IMR-90 (cell line): ENCODE measurements at regions not wholly inside any gene's neighbourhood (a gene's known extent, or its start where the extent isn't known, plus 50 kb on each side); places are given as distances from the start of the nearest gene placed in this dataset.

ENCODE experiments used
- ATAC-seq: fragments of 200-7000 bp; cut with Tn5 transposase; 2 replicates; pipeline ENCODE4 v1.9.1; 2020; ENCODE audit warnings: low read depth, mild to moderate bottlenecking, moderate library complexity
- BruUV-seq: library from RNA; stranded (reverse); fragments of 400-500 nt; replicated peaks from 2 replicates; lab custom pipeline; 2021; lab: Mats Ljungman, UMichigan
- CTCF ChIA-PET: fragments of 300-600 bp; formaldehyde crosslinking; extraction: SDS; loops from one replicate; lab custom pipeline; 2021; ENCODE audit warnings: antibody characterized with exemption; lab: Yijun Ruan, JAX
- POLR2A ChIA-PET: fragments of 300-600 bp; sonication (Branson Sonifier 250); formaldehyde crosslinking; loops from one replicate; lab custom pipeline; 2022; ENCODE audit warnings: antibody characterized with exemption; ENCODE audit not compliant: unreplicated experiment; lab: Charles Lee
- DNase-seq: peaks from one replicate; pipeline ENCODE4 v3.0.0; 2013
- H2AFZ ChIP-seq: replicated peaks from 2 replicates; pipeline ENCODE3; 2013; ENCODE audit warnings: low read length, mild to moderate bottlenecking; ENCODE audit not compliant: poor library complexity
- H2AK5ac ChIP-seq: 2 replicates; pipeline ENCODE4 v1.6.1; 2013; ENCODE audit warnings: low read depth, low read length, inconsistent platforms
- H2AK9ac ChIP-seq: replicated peaks from 2 replicates; pipeline ENCODE3; 2013; ENCODE audit warnings: mild to moderate bottlenecking, low read depth, low read length, moderate library complexity; ENCODE audit not compliant: poor library complexity
- H2BK120ac ChIP-seq: 2 replicates; pipeline ENCODE4 v1.6.1; 2013; ENCODE audit warnings: low read depth, low read length, inconsistent platforms
- H2BK15ac ChIP-seq: 3 replicates; pipeline ENCODE4 v1.6.1; 2013; ENCODE audit warnings: low read depth, low read length, inconsistent platforms
- H2BK20ac ChIP-seq: 2 replicates; pipeline ENCODE4 v1.6.1; 2013; ENCODE audit warnings: low read depth, mild to moderate bottlenecking, inconsistent platforms, low read length, moderate library complexity
- H2BK5ac ChIP-seq: 2 replicates; pipeline ENCODE4 v1.6.1; 2013; ENCODE audit warnings: mild to moderate bottlenecking, low read depth, low read length, inconsistent platforms; ENCODE audit not compliant: poor library complexity, severe bottlenecking
- H3K14ac ChIP-seq: replicated peaks from 2 replicates; pipeline ENCODE4 v1.6.1; 2013; ENCODE audit warnings: low read depth, low read length, inconsistent platforms
- H3K18ac ChIP-seq: 2 replicates; pipeline ENCODE4 v1.6.1; 2013; ENCODE audit warnings: low read depth, low read length, control low read depth
- H3K23ac ChIP-seq: 2 replicates; pipeline ENCODE4 v1.6.1; 2013; ENCODE audit warnings: low read depth, low read length, inconsistent platforms
- H3K27ac ChIP-seq: 2 replicates; pipeline ENCODE4 v1.5.1; 2013; ENCODE audit warnings: mild to moderate bottlenecking, control low read depth, low read length; ENCODE audit not compliant: insufficient read depth
- H3K27me3 ChIP-seq: 2 replicates; pipeline ENCODE4 v1.6.1; 2013; ENCODE audit warnings: low read length; ENCODE audit not compliant: control insufficient read depth, insufficient read depth
- H3K36me3 ChIP-seq: 2 replicates; pipeline ENCODE4 v1.6.1; 2013; ENCODE audit warnings: low read length, mixed read lengths; ENCODE audit not compliant: control insufficient read depth, insufficient read depth
- H3K4ac ChIP-seq: 2 replicates; pipeline ENCODE4 v1.6.1; 2013; ENCODE audit warnings: low read depth, low read length, inconsistent platforms
- H3K4me1 ChIP-seq: 2 replicates; pipeline ENCODE4 v1.6.1; 2013; ENCODE audit warnings: low read length, mixed read lengths; ENCODE audit not compliant: control insufficient read depth, insufficient read depth
- H3K4me2 ChIP-seq: 2 replicates; pipeline ENCODE4 v1.6.1; 2013; ENCODE audit warnings: low read depth, mild to moderate bottlenecking, control low read depth, low read length, moderate library complexity
- H3K4me3 ChIP-seq: 2 replicates; pipeline ENCODE4 v1.5.1; 2013; ENCODE audit warnings: low read depth, mild to moderate bottlenecking, control low read depth, low read length, moderate library complexity; ENCODE audit not compliant: insufficient read depth
- H3K56ac ChIP-seq: 2 replicates; pipeline ENCODE4 v1.6.1; 2013; ENCODE audit warnings: low read length, inconsistent platforms; ENCODE audit not compliant: insufficient read depth; ENCODE audit errors: extremely low read depth
- H3K79me1 ChIP-seq, 2 experiments: 2 replicates each; pipeline ENCODE4 v1.6.1; 2013; ENCODE audit warnings: low read length in 2 of 2, inconsistent platforms in 1 of 2, low read depth in 1 of 2
- H3K9ac ChIP-seq: 2 replicates; pipeline ENCODE4 v1.6.1; 2013; ENCODE audit warnings: low read depth, low read length, control low read depth
- H3K9me1 ChIP-seq: 2 replicates; pipeline ENCODE4 v1.6.1; 2013; ENCODE audit warnings: low read length, inconsistent platforms; ENCODE audit not compliant: insufficient read depth
- H3K9me3 ChIP-seq: 2 replicates; pipeline ENCODE4 v1.6.1; 2013; ENCODE audit warnings: low read length; ENCODE audit not compliant: control insufficient read depth, insufficient read depth
- H4K20me1 ChIP-seq: 2 replicates; pipeline ENCODE4 v1.6.1; 2013; ENCODE audit warnings: low read length, inconsistent platforms; ENCODE audit not compliant: insufficient read depth
- H4K5ac ChIP-seq: 2 replicates; pipeline ENCODE4 v1.6.1; 2013; ENCODE audit warnings: mild to moderate bottlenecking, low read depth, low read length, control low read depth
- H4K8ac ChIP-seq, 2 experiments: 2 replicates each; pipeline ENCODE4 v1.6.1; 2013; ENCODE audit warnings: low read depth in 2 of 2, low read length in 2 of 2, control low read depth in 1 of 2, inconsistent platforms in 1 of 2
- H4K91ac ChIP-seq: 2 replicates; pipeline ENCODE4 v1.6.1; 2013; ENCODE audit warnings: low read depth, low read length, inconsistent platforms; ENCODE audit not compliant: insufficient read depth
- BHLHE40 ChIP-seq: fragments of 150-350 bp; IDR thresholded peaks from 2 replicates; pipeline ENCODE4 v1.6.1; 2016; ENCODE audit warnings: mild to moderate bottlenecking, low read depth, low read length
- CEBPB ChIP-seq: IDR thresholded peaks from 2 replicates; pipeline ENCODE4 v1.6.1; 2012; ENCODE audit warnings: low read depth, low read length, improper control_type of control experiment
- CHD1 ChIP-seq: IDR thresholded peaks from 2 replicates; pipeline ENCODE4 v1.6.1; 2012; ENCODE audit warnings: low read depth, low read length, improper control_type of control experiment
- MAFK ChIP-seq: IDR thresholded peaks from 2 replicates; pipeline ENCODE4 v1.6.1; 2012; ENCODE audit warnings: low read depth, low read length, improper control_type of control experiment
- MAZ ChIP-seq: IDR thresholded peaks from 2 replicates; pipeline ENCODE4 v1.6.1; 2012; ENCODE audit warnings: low read depth, mild to moderate bottlenecking, low read length, improper control_type of control experiment, moderate library complexity, borderline replicate concordance
- MXI1 ChIP-seq: IDR thresholded peaks from 2 replicates; pipeline ENCODE4 v1.6.1; 2012; ENCODE audit warnings: low read depth, mild to moderate bottlenecking, low read length, moderate library complexity, borderline replicate concordance
- NFE2L2 ChIP-seq: fragments of 150-350 bp; IDR thresholded peaks from 2 replicates; pipeline ENCODE4 v1.6.1; 2016; ENCODE audit warnings: low read depth, mild to moderate bottlenecking, low read length
- POLR2A ChIP-seq: IDR thresholded peaks from 2 replicates; pipeline ENCODE4 v1.6.1; 2012; ENCODE audit warnings: mild to moderate bottlenecking, low read depth, low read length
- RAD21 ChIP-seq: IDR thresholded peaks from 2 replicates; pipeline ENCODE4 v1.6.1; 2012; ENCODE audit warnings: low read length, improper control_type of control experiment
- RCOR1 ChIP-seq: IDR thresholded peaks from 2 replicates; pipeline ENCODE4 v1.6.1; 2012; ENCODE audit warnings: mild to moderate bottlenecking, low read length, improper control_type of control experiment; ENCODE audit not compliant: insufficient replicate concordance
- RFX5 ChIP-seq: IDR thresholded peaks from 2 replicates; pipeline ENCODE4 v1.8.0; 2012; ENCODE audit warnings: low read depth, mild to moderate bottlenecking, low read length, moderate library complexity
- SMC3 ChIP-seq: fragments of 150-350 bp; IDR thresholded peaks from 2 replicates; pipeline ENCODE4 v1.6.1; 2016; ENCODE audit warnings: low read depth, mild to moderate bottlenecking, antibody characterized with exemption, low read length, moderate library complexity
- WGBS, 2 experiments: methylation state at CpG; one replicate each; pipeline versions ENCODE4 v1.1.5 to v1.1.7; 2013; ENCODE audit warnings: missing lambda C conversion rate in 2 of 2; ENCODE audit not compliant: insufficient read length in 1 of 2; ENCODE audit errors: extremely low coverage in 2 of 2; 5-methylcytosine and 5-hydroxymethylcytosine counted together
- dilution Hi-C: fragments of 300-500 bp; cut with HindIII; formaldehyde crosslinking; loops from one replicate; pipeline ENCODE4 v1.14.3; 2018; ENCODE audit warnings: low sequenced_read_pairs; ENCODE audit not compliant: unreplicated experiment
- in situ Hi-C: fragments of 300-500 bp; cut with MboI; formaldehyde crosslinking; loops from 3 replicates; pipeline ENCODE4 v1.14.3; 2019; ENCODE audit warnings: low sequenced_read_pairs, inconsistent platforms, mixed read lengths
- intact Hi-C: fragments of 100-400 bp; cut with micrococcal nuclease; formaldehyde crosslinking; loops from 2 replicates; pipeline ENCODE4 v1.10.0; 2022
- TF ChIP-seq, protein P1 (sequence below): fragments of 150-350 bp; IDR thresholded peaks from 2 replicates; pipeline ENCODE4 v1.6.1; 2017; ENCODE audit warnings: mild to moderate bottlenecking, antibody characterized with exemption, low read length, low read depth
- TF ChIP-seq, protein P2 (sequence below): fragments of 150-350 bp; IDR thresholded peaks from 2 replicates; pipeline ENCODE4 v1.6.1; 2016; ENCODE audit warnings: low read depth, mild to moderate bottlenecking, low read length, moderate library complexity, borderline replicate concordance
- TF ChIP-seq, protein P3 (sequence below): conservative IDR thresholded peaks from 2 replicates; pipeline ENCODE4 v1.5.1; 2012; ENCODE audit warnings: mild to moderate bottlenecking, low read depth, low read length, improper control_type of control experiment

DNA sequence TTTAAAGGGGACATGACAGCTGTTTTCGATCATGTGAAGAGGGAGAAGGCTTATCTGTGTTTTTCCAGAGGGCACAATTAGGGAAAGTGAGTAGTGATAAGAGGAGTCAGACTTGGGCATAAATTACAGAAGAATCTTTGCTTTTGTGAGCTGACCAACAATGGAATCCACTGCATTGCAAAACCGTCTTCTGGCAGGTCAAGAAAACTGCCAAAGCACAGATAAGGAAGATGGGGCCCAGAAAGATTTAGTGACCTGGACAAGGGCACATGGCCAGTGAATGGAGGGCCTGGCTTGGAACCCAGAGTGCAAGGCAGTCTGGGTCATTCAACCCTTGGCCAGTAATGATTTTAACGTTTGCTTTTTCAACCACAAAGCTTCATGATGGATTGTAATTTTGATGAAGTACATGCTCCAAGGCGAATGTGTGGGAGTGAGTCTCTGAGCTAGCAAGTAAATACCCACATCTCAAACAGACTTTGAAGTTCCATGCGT lies 153.2 kb upstream of the MAST4 start:
- Histone ChIP-seq H3K79me1 (no peaks in the 10 kb centered on the region), H4K91ac (no peak overlapping the region), H2BK120ac (no peak overlapping the region), H2AFZ (no peak overlapping the region), H3K14ac (no peak overlapping the region), H4K20me1 (no peaks in the 10 kb centered on the region), H3K4me1 (no peaks in the 10 kb centered on the region), H4K5ac (no peak overlapping the region), H3K27me3 (no peaks in the 10 kb centered on the region), H3K4me2 (no peak overlapping the region), H2BK15ac (no peak overlapping the region), H3K9me1 (no peaks in the 10 kb centered on the region), H3K9me3 (no peaks in the 10 kb centered on the region), H3K9ac (no peak overlapping the region), H4K8ac (no peak overlapping the region), H3K27ac (no peak overlapping the region), H3K4me3 (no peak overlapping the region), H3K18ac (no peak overlapping the region), H2BK20ac (no peak overlapping the region), H3K56ac (no peak overlapping the region), H3K4ac (no peak overlapping the region), H2AK9ac (no peak overlapping the region), H3K36me3 (no peaks in the 10 kb centered on the region), H2AK5ac (no peak overlapping the region), H2BK5ac (no peak overlapping the region), H3K23ac (no peak overlapping the region)
- TF ChIP-seq CHD1, result no peak
- TF ChIP-seq RCOR1, result no peak
- TF ChIP-seq, protein P1, sequence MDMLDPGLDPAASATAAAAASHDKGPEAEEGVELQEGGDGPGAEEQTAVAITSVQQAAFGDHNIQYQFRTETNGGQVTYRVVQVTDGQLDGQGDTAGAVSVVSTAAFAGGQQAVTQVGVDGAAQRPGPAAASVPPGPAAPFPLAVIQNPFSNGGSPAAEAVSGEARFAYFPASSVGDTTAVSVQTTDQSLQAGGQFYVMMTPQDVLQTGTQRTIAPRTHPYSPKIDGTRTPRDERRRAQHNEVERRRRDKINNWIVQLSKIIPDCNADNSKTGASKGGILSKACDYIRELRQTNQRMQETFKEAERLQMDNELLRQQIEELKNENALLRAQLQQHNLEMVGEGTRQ, result no peak
- TF ChIP-seq, protein P2, sequence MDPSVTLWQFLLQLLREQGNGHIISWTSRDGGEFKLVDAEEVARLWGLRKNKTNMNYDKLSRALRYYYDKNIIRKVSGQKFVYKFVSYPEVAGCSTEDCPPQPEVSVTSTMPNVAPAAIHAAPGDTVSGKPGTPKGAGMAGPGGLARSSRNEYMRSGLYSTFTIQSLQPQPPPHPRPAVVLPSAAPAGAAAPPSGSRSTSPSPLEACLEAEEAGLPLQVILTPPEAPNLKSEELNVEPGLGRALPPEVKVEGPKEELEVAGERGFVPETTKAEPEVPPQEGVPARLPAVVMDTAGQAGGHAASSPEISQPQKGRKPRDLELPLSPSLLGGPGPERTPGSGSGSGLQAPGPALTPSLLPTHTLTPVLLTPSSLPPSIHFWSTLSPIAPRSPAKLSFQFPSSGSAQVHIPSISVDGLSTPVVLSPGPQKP, result no peak
- no peak for TF ChIP-seq NFE2L2
- TF ChIP-seq CEBPB, result no peak
- no peak for TF ChIP-seq POLR2A
- no peak for TF ChIP-seq MXI1
- no peak for TF ChIP-seq SMC3
- TF ChIP-seq RAD21, result no peak
- TF ChIP-seq RFX5, result no peak
- TF ChIP-seq MAFK, result no peak
- TF ChIP-seq, protein P3, sequence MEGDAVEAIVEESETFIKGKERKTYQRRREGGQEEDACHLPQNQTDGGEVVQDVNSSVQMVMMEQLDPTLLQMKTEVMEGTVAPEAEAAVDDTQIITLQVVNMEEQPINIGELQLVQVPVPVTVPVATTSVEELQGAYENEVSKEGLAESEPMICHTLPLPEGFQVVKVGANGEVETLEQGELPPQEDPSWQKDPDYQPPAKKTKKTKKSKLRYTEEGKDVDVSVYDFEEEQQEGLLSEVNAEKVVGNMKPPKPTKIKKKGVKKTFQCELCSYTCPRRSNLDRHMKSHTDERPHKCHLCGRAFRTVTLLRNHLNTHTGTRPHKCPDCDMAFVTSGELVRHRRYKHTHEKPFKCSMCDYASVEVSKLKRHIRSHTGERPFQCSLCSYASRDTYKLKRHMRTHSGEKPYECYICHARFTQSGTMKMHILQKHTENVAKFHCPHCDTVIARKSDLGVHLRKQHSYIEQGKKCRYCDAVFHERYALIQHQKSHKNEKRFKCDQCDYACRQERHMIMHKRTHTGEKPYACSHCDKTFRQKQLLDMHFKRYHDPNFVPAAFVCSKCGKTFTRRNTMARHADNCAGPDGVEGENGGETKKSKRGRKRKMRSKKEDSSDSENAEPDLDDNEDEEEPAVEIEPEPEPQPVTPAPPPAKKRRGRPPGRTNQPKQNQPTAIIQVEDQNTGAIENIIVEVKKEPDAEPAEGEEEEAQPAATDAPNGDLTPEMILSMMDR, result no peak
- no peak for TF ChIP-seq BHLHE40
- no peak for TF ChIP-seq MAZ
- no TSS peak for BruUV-seq
- intact Hi-C loops (no loop called here), in situ Hi-C loops (no loop called here), dilution Hi-C loops (no loop called here)
- CTCF ChIA-PET, result no interaction called here
- POLR2A ChIA-PET, result no interaction called here
- WGBS, 2 experiments, result 0% methylated on average over 2 of the region's 5 CpGs; no CpG with 5 or more reads in 1 of the 2 experiments
- DNase-seq (no peak), ATAC-seq (no peak)
